ENCODE measurements at regions not wholly inside any gene's neighbourhood (a gene's known extent, or its start where the extent isn't known, plus 50 kb on each side); places are given as distances from the start of the nearest gene placed in this dataset.
A peak's percentile ranks its signal among the peaks of the same experiment; 100 is the strongest.

DNA sequence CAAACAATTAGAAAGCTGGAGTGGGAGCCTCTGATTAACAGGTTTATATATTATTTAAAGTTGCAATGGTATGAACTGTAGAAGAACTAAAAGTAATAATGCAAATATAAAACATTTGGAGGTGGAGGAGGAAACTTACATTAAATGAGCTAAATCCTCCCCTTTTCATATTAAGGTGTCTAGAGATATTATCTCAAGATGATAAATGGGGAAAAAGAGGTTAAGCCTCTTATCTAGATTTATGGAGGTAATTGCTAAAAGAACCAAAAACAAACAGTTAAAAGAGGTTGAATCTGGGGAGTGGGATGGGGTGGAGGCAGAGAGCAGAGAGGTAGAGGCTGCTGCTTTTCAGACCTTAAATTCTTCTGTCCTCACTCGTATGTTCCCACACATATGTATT is 147.8 kb upstream of the SLC24A2 start:
- TF ChIP-seq EZH2 (IDR thresholded peaks at IDR 0.05) = no peak
- TF ChIP-seq EZH2phosphoT487 (IDR thresholded peaks at IDR 0.05) = no peak
- TF ChIP-seq, protein P1, sequence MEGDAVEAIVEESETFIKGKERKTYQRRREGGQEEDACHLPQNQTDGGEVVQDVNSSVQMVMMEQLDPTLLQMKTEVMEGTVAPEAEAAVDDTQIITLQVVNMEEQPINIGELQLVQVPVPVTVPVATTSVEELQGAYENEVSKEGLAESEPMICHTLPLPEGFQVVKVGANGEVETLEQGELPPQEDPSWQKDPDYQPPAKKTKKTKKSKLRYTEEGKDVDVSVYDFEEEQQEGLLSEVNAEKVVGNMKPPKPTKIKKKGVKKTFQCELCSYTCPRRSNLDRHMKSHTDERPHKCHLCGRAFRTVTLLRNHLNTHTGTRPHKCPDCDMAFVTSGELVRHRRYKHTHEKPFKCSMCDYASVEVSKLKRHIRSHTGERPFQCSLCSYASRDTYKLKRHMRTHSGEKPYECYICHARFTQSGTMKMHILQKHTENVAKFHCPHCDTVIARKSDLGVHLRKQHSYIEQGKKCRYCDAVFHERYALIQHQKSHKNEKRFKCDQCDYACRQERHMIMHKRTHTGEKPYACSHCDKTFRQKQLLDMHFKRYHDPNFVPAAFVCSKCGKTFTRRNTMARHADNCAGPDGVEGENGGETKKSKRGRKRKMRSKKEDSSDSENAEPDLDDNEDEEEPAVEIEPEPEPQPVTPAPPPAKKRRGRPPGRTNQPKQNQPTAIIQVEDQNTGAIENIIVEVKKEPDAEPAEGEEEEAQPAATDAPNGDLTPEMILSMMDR (IDR thresholded peaks at IDR 0.05) = no peak
- H3K4me3 ChIP-seq = no peak overlapping the region
- no peaks in the 10 kb centered on the region for H3K36me3 ChIP-seq
- DNase-seq (ENCODE audit: low spot score) = no peak
- H4K20me1 ChIP-seq (ENCODE audit: low read depth) = no peaks in the 10 kb centered on the region
- H2AFZ ChIP-seq (replicated peaks) = no peak overlapping the region
- H3K4me2 ChIP-seq = no peak overlapping the region
- Mint-ChIP-seq H3K4me3 (no peak overlapping the region), H3K4me1 (peaks cover 10% of the 10 kb centered on the region), H3K27me3 (ENCODE audit: insufficient read depth, low read depth) (no peaks in the 10 kb centered on the region), H3K36me3 (no peaks in the 10 kb centered on the region), H3K9me3 (peaks cover 6% of the 10 kb centered on the region), H3K27ac (no peak overlapping the region)
- no peaks in the 10 kb centered on the region for H3K9me3 ChIP-seq (ENCODE audit: low read depth)
- H3K4me1 ChIP-seq = peaks cover 16% of the 10 kb centered on the region
- H3K79me2 ChIP-seq (ENCODE audit: low read depth) = no peaks in the 10 kb centered on the region
- H3F3A ChIP-seq (ENCODE audit: low read depth) = no peaks in the 10 kb centered on the region
- H3K27me3 ChIP-seq = peaks cover 27% of the 10 kb centered on the region
- no peak overlapping the region for H3K27ac ChIP-seq
- no peak overlapping the region for H3K9ac ChIP-seq

DNA sequence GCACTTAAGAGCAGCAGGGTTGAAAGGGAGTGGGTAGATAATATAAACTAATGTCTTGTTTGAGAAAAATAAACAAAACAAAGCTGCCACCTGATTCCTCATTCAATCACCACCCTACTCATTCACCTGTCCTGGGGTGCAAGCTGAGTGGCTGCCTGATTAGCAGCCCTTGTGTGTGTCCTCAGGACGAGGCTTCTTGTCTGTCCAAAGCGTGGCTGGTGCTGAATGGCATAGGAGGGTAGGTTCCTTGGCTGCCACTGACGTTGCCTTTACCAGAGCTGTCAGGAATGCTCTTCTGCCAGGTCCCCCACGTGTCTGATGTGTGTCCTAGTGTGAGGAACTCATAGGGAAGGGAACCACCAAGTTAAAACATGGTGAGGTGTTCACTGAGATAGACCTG is 146.6 kb upstream of the SLC24A2 start:
- no peaks in the 10 kb centered on the region for H3K36me3 ChIP-seq
- no peak for DNase-seq (ENCODE audit: low spot score)
- H3K27me3 ChIP-seq = peaks cover 27% of the 10 kb centered on the region
- no peak overlapping the region for H2AFZ ChIP-seq (replicated peaks)
- no peak for TF ChIP-seq EZH2phosphoT487 (IDR thresholded peaks at IDR 0.05)
- no peak for TF ChIP-seq EZH2 (IDR thresholded peaks at IDR 0.05)
- TF ChIP-seq, protein P1 (IDR thresholded peaks at IDR 0.05) = no peak
- no peaks in the 10 kb centered on the region for H3F3A ChIP-seq (ENCODE audit: low read depth)
- H3K27ac Mint-ChIP-seq = no peak overlapping the region
- no peaks in the 10 kb centered on the region for H3K9me3 ChIP-seq (ENCODE audit: low read depth)
- peaks cover 1% of the 10 kb centered on the region for H3K4me1 Mint-ChIP-seq
- no peak overlapping the region for H3K9ac ChIP-seq
- H4K20me1 ChIP-seq (ENCODE audit: low read depth) = no peaks in the 10 kb centered on the region
- H3K27me3 Mint-ChIP-seq (ENCODE audit: insufficient read depth, low read depth) = no peaks in the 10 kb centered on the region
- peaks cover 9% of the 10 kb centered on the region for H3K4me1 ChIP-seq
- no peaks in the 10 kb centered on the region for H3K36me3 Mint-ChIP-seq
- H3K4me3 Mint-ChIP-seq = no peak overlapping the region
- H3K9me3 Mint-ChIP-seq = peaks cover 6% of the 10 kb centered on the region
- H3K79me2 ChIP-seq (ENCODE audit: low read depth) = no peaks in the 10 kb centered on the region
- no peak overlapping the region for H3K27ac ChIP-seq
- peak overlapping the region; percentile 82 for H3K4me2 ChIP-seq
- H3K4me3 ChIP-seq = no peak overlapping the region

DNA sequence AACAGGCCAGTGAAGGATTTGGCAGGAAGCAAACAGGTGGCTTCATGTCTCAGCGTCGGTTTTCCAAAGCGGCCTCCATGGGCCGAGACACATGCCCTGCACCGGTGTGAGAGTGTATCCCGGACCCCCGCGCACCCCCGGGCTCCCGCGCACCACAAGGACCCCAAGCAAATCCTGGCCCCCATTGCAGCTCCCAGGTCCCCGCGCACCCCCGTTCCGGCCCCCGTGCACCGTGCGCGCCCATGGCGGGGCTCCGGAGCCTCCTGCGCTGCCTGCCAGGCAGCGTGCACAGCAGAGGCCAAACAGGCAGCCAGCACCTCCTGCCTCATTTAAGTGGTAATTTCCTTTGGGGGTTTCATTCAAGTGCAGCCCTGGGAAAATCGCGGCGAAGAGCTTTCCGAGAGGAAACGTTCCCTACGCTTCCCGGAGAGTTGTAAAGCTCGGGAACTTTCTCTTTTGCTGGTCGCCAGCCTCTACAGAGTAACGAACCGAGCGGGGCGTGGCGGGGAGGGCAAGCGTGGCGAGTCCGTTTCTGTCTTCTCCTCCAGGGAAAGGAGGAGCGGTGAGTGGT is 145.5 kb upstream of the SLC24A2 start:
- Histone ChIP-seq H3K36me3 (no peaks in the 10 kb centered on the region), H3K9me3 (ENCODE audit: low read depth) (no peaks in the 10 kb centered on the region), H2AFZ (replicated peaks) (peak overlapping the region; percentile 95), H3K79me2 (ENCODE audit: low read depth) (no peaks in the 10 kb centered on the region), H3K27me3 (peaks cover 27% of the 10 kb centered on the region), H3F3A (ENCODE audit: low read depth) (no peaks in the 10 kb centered on the region), H3K9ac (no peak overlapping the region), H4K20me1 (ENCODE audit: low read depth) (no peaks in the 10 kb centered on the region), H3K27ac (no peak overlapping the region), H3K4me1 (peaks cover 9% of the 10 kb centered on the region), H3K4me3 (peak overlapping the region; percentile 47), H3K4me2 (peak overlapping the region; percentile 82)
- DNase-seq (ENCODE audit: low spot score) = peak; percentile 45
- H3K4me3 Mint-ChIP-seq = no peak overlapping the region
- H3K4me1 Mint-ChIP-seq = no peaks in the 10 kb centered on the region
- H3K9me3 Mint-ChIP-seq = peaks cover 6% of the 10 kb centered on the region
- H3K27me3 Mint-ChIP-seq (ENCODE audit: insufficient read depth, low read depth) = no peaks in the 10 kb centered on the region
- H3K36me3 Mint-ChIP-seq = no peaks in the 10 kb centered on the region
- peak overlapping the region; percentile 69 for H3K27ac Mint-ChIP-seq
- TF ChIP-seq EZH2phosphoT487 (IDR thresholded peaks at IDR 0.05) = no peak
- TF ChIP-seq, protein P1 (IDR thresholded peaks at IDR 0.05) = peak; percentile 14

All from neural progenitor cell (in vitro differentiated cells).